HepG2 (cell line): ENCODE measurements at regions not wholly inside any gene's neighbourhood (a gene's known extent, or its start where the extent isn't known, plus 50 kb on each side); places are given as distances from the start of the nearest gene placed in this dataset.

Experiments
- ATAC-seq: fragments of 200-7000 bp; cut with Tn5 transposase; 3 replicates; pipeline ENCODE4 v1.9.1; 2020; ENCODE audit warnings: mild to moderate bottlenecking, moderate library complexity
- BruUV-seq: library from RNA; stranded (reverse); fragments of 400-500 nt; replicated peaks from 2 replicates; lab custom pipeline; 2021; lab: Mats Ljungman, UMichigan
- CTCF ChIA-PET: fragments of 300-600 bp; formaldehyde crosslinking; extraction: SDS; loops from one replicate; lab custom pipeline; 2021; ENCODE audit warnings: low total read pairs, inconsistent platforms, low intra/inter-chr PET ratio; lab: Yijun Ruan, JAX
- POLR2A ChIA-PET: fragments of 350-600 bp; sonication (Branson Sonifier 250); formaldehyde crosslinking; loops from one replicate; lab custom pipeline; 2020; ENCODE audit warnings: antibody characterized with exemption, inconsistent platforms; lab: Yijun Ruan, JAX
- DNase-seq: peaks from one replicate; pipeline ENCODE4 v3.0.0-alpha.2; 2015; ENCODE audit warnings: low spot score
- FAIRE-seq: peaks from 3 replicates; lab custom pipeline; 2011; peaks lifted over from hg19 to GRCh38; lab: Jason Lieb, UNC
- H2AFZ ChIP-seq: one replicate; pipeline ENCODE4 v1.6.1; 2011; ENCODE audit warnings: low read length, inconsistent platforms
- H3K27ac ChIP-seq: fragments of 300-600 bp; 3 replicates; pipeline ENCODE4 v1.8.0; 2011; ENCODE audit warnings: mixed run types, mild to moderate bottlenecking, mixed read lengths, low read length, inconsistent platforms; ENCODE audit not compliant: insufficient read depth; ENCODE audit errors: extremely low read length
- H3K27me3 ChIP-seq, 2 experiments: fragments of 200-600 bp in 1 of 2; 2 replicates in 1 of 2; 3 replicates in 1 of 2; pipeline versions ENCODE4 v1.6.0 to v1.8.0; 2011; ENCODE audit warnings: low read length in 2 of 2, mild to moderate bottlenecking in 2 of 2, moderate library complexity in 2 of 2, inconsistent platforms in 1 of 2; ENCODE audit not compliant: insufficient read depth in 2 of 2, control insufficient read depth in 1 of 2
- H3K36me3 ChIP-seq, 2 experiments: fragments of 200-600 bp in 1 of 2; replicated peaks in 1 of 2; 2 replicates in 1 of 2; 3 replicates in 1 of 2; pipeline versions ENCODE4 v1.5.1 to v1.8.0; 2011; ENCODE audit warnings: low read length in 2 of 2, inconsistent platforms in 1 of 2; ENCODE audit not compliant: insufficient read depth in 2 of 2, control insufficient read depth in 1 of 2
- H3K4me1 ChIP-seq: 2 replicates; pipeline ENCODE4 v1.5.1; 2012; ENCODE audit warnings: low read length, inconsistent platforms; ENCODE audit not compliant: insufficient read depth
- H3K4me2 ChIP-seq: 2 replicates; pipeline ENCODE4 v1.6.0; 2011; ENCODE audit warnings: low read depth, low read length, inconsistent platforms
- H3K4me3 ChIP-seq, 3 experiments: fragments of 200-600 bp in 1 of 3; sonication (generic), shearing (Covaris generic) in 1 of 3; replicated peaks in 1 of 3; 2 replicates each; pipeline ENCODE4 v1.5.1; 2011 to 2016; ENCODE audit warnings: low read length in 3 of 3, inconsistent platforms in 2 of 3, low read depth in 2 of 3, mild to moderate bottlenecking in 2 of 3, control low read depth in 1 of 3, mixed read lengths in 1 of 3; ENCODE audit not compliant: insufficient read depth in 1 of 3
- H3K79me2 ChIP-seq: one replicate; pipeline ENCODE4 v1.6.1; 2011; ENCODE audit warnings: low read length, inconsistent platforms; ENCODE audit not compliant: insufficient read depth
- H3K9ac ChIP-seq: 2 replicates; pipeline ENCODE4 v1.6.0; 2011; ENCODE audit warnings: mild to moderate bottlenecking, low read depth, low read length, inconsistent platforms; ENCODE audit not compliant: insufficient read depth
- H3K9me3 ChIP-seq: 2 replicates; pipeline ENCODE4 v1.5.1; 2012; ENCODE audit warnings: mild to moderate bottlenecking, low read length
- H4K20me1 ChIP-seq: 2 replicates; pipeline ENCODE4 v1.6.0; 2011; ENCODE audit warnings: inconsistent platforms, mild to moderate bottlenecking, low read length, moderate library complexity; ENCODE audit not compliant: insufficient read depth
- GATAD1 ChIP-seq: IDR thresholded peaks from 2 replicates; pipeline ENCODE4 v1.6.1; 2016; ENCODE audit warnings: missing genetic modification reagents, missing compliant biosample characterization
- GTF2F1 ChIP-seq: fragments of 150-350 bp; IDR thresholded peaks from 2 replicates; pipeline ENCODE4 v1.6.1; 2014; ENCODE audit warnings: low read length
- NFATC3 ChIP-seq: sonication (generic); formaldehyde crosslinking; IDR thresholded peaks from 2 replicates; pipeline ENCODE4 v1.5.1; 2020; ENCODE audit warnings: mild to moderate bottlenecking, missing genetic modification reagents
- NRL ChIP-seq: sonication (generic); formaldehyde crosslinking; IDR thresholded peaks from 2 replicates; pipeline ENCODE4 v1.5.0; 2020; ENCODE audit warnings: missing genetic modification reagents, mild to moderate bottlenecking, moderate library complexity, borderline replicate concordance
- SSRP1 ChIP-seq: IDR thresholded peaks from 2 replicates; pipeline ENCODE4 v1.6.1; 2016; ENCODE audit warnings: control low read depth
- TMF1 ChIP-seq: sonication (generic); formaldehyde crosslinking; IDR thresholded peaks from 2 replicates; pipeline ENCODE4 v1.8.1; 2022; ENCODE audit warnings: low read depth, missing genetic modification reagents
- ZFY ChIP-seq: sonication (generic); formaldehyde crosslinking; IDR thresholded peaks from 2 replicates; pipeline ENCODE4 v1.4.0; 2020; ENCODE audit warnings: missing genetic modification reagents
- ZFYVE20 ChIP-seq: sonication (generic); formaldehyde crosslinking; IDR thresholded peaks from 2 replicates; pipeline ENCODE4 v1.8.0; 2023; ENCODE audit warnings: low read depth, mild to moderate bottlenecking, moderate library complexity, missing genetic modification reagents, borderline replicate concordance
- ZNF18 ChIP-seq: sonication (generic); formaldehyde crosslinking; IDR thresholded peaks from 2 replicates; pipeline ENCODE4 v1.8.0; 2022; ENCODE audit warnings: mild to moderate bottlenecking, missing genetic modification reagents; ENCODE audit not compliant: insufficient replicate concordance
- ZNF205 ChIP-seq: IDR thresholded peaks from 2 replicates; pipeline ENCODE4 v1.6.1; 2018; ENCODE audit warnings: missing biosample characterization, missing genetic modification reagents
- ZNF275 ChIP-seq: sonication (generic); formaldehyde crosslinking; IDR thresholded peaks from 2 replicates; pipeline ENCODE4 v1.8.0; 2022; ENCODE audit warnings: missing genetic modification reagents, mild to moderate bottlenecking, inconsistent platforms, borderline replicate concordance
- ZNF34 ChIP-seq: sonication (generic); formaldehyde crosslinking; IDR thresholded peaks from 2 replicates; pipeline ENCODE4 v1.4.0; 2020; ENCODE audit warnings: mild to moderate bottlenecking, missing genetic modification reagents, borderline replicate concordance
- ZNF383 ChIP-seq: sonication (generic); formaldehyde crosslinking; IDR thresholded peaks from 2 replicates; pipeline ENCODE4 v1.4.0; 2020; ENCODE audit warnings: missing genetic modification reagents, mild to moderate bottlenecking, borderline replicate concordance
- ZNF558 ChIP-seq: sonication (generic); formaldehyde crosslinking; IDR thresholded peaks from 2 replicates; pipeline ENCODE4 v1.9.0; 2022; ENCODE audit warnings: mild to moderate bottlenecking, missing genetic modification reagents, borderline replicate concordance
- ZNF816 ChIP-seq: sonication (generic); formaldehyde crosslinking; IDR thresholded peaks from 2 replicates; pipeline ENCODE4 v1.8.0; 2022; ENCODE audit warnings: missing genetic modification reagents, mild to moderate bottlenecking, borderline replicate concordance
- WGBS: methylation state at CpG from one replicate; pipeline ENCODE4 v1.1.6; 2017; ENCODE audit warnings: low lambda C conversion rate; 5-methylcytosine and 5-hydroxymethylcytosine counted together
- in situ Hi-C: cut with HindIII; loops from 2 replicates; pipeline ENCODE4 v1.10.0; 2017; ENCODE audit warnings: low pct_unique_long_range_greater_than_20kb; ENCODE audit not compliant: extremely low pct_ligation_motif_present
- intact Hi-C: fragments of 100-400 bp; cut with micrococcal nuclease; formaldehyde crosslinking; loops from one replicate; pipeline ENCODE4 v1.10.0; 2022; ENCODE audit not compliant: unreplicated experiment
- TF ChIP-seq, protein P1 (sequence below): sonication (generic); formaldehyde crosslinking; IDR thresholded peaks from 2 replicates; pipeline ENCODE4 v1.8.0; 2022; ENCODE audit warnings: mild to moderate bottlenecking, missing genetic modification reagents, moderate library complexity

DNA sequence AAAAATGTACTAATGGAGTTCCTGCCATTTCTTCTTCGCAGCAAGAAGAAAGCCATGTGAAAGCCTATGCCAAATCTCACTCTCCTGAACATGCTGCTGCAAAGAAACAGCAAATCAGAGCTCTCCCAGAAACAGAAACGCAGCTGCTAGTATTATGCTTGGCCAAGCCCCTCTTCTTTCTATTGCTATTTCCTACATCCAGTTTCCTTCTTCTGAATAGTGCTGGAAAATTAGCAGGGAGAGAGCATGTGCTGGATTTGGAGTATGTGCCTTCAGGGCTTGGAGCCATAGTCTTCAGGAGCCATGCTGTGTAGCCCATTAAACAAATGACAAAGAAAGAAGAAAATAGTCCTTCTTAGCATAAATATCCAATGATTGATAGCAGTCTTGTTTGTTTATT lies 852.0 kb upstream of the PHF14 start:
- CTCF ChIA-PET, result no interaction called here

GRCh38 chr7:10122551-10123100 lies 851.0 kb upstream of the PHF14 start:
- in situ Hi-C loops (no loop called here), intact Hi-C loops (no loop called here)
- DNase-seq, result no peak
- no peak for ATAC-seq
- H2AFZ ChIP-seq, result no peak overlapping the region
- no peak overlapping the region for H3K9ac ChIP-seq
- no peaks in the 10 kb centered on the region for H3K27me3 ChIP-seq
- ChIA-PET CTCF (no interaction called here), POLR2A (no interaction called here)
- WGBS, result 0% methylated on average over 4 of the region's 4 CpGs
- FAIRE-seq, result no peak
- H3K79me2 ChIP-seq, result no peaks in the 10 kb centered on the region
- TF ChIP-seq, protein P1, sequence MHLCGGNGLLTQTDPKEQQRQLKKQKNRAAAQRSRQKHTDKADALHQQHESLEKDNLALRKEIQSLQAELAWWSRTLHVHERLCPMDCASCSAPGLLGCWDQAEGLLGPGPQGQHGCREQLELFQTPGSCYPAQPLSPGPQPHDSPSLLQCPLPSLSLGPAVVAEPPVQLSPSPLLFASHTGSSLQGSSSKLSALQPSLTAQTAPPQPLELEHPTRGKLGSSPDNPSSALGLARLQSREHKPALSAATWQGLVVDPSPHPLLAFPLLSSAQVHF (CRISPR knock-in tag), result no peak
- TF ChIP-seq TMF1 (CRISPR knock-in tag) (no peak), ZNF275 (CRISPR knock-in tag) (no peak), ZNF34 (CRISPR knock-in tag) (no peak), ZFY (CRISPR knock-in tag) (no peak), GTF2F1 (no peak), ZNF558 (CRISPR knock-in tag) (no peak), ZNF18 (CRISPR knock-in tag) (no peak), ZNF816 (CRISPR knock-in tag) (no peak), NFATC3 (CRISPR knock-in tag) (no peak), NRL (CRISPR knock-in tag) (no peak)
- TF ChIP-seq, all 625 proteins: peak for 0
- Histone ChIP-seq H3K27ac (no peak overlapping the region), H3K36me3 (no peaks in the 10 kb centered on the region), H3K9me3 (peaks cover 70% of the 10 kb centered on the region), H3K4me2 (no peak overlapping the region), H3K4me1 (no peaks in the 10 kb centered on the region), H4K20me1 (no peaks in the 10 kb centered on the region), H3K4me3 (no peak overlapping the region)
- BruUV-seq, result no TSS peak

More for the DNA sequence above, 852.0 kb upstream of the PHF14 start:
- in situ Hi-C loops (no loop called here), intact Hi-C loops (no loop called here)
- H3K4me2 ChIP-seq, result no peak overlapping the region
- no peak overlapping the region for H3K4me3 ChIP-seq
- POLR2A ChIA-PET, result no interaction called here
- TF ChIP-seq ZNF205 (CRISPR knock-in tag) (no peak), ZFYVE20 (CRISPR knock-in tag) (no peak), GATAD1 (CRISPR knock-in tag) (no peak), ZNF383 (CRISPR knock-in tag) (no peak), SSRP1 (CRISPR knock-in tag) (no peak)
- DNase-seq (no peak), ATAC-seq (no peak), FAIRE-seq (no peak)
- 0% methylated on average over 2 of the region's 2 CpGs for WGBS
- H4K20me1 ChIP-seq, result no peaks in the 10 kb centered on the region
- H3K9me3 ChIP-seq, result peaks cover 72% of the 10 kb centered on the region
- H2AFZ ChIP-seq, result no peak overlapping the region
- no peak overlapping the region for H3K27ac ChIP-seq
- H3K36me3 ChIP-seq, result no peaks in the 10 kb centered on the region
- H3K9ac ChIP-seq, result no peak overlapping the region
- H3K4me1 ChIP-seq, result no peaks in the 10 kb centered on the region
- no peaks in the 10 kb centered on the region for H3K27me3 ChIP-seq
- BruUV-seq, result no TSS peak
- H3K79me2 ChIP-seq, result no peaks in the 10 kb centered on the region
